ENCODE measurements at regions not wholly inside any gene's neighbourhood (a gene's known extent, or its start where the extent isn't known, plus 50 kb on each side); places are given as distances from the start of the nearest gene placed in this dataset.
"Not testable (repeated sequence)": the region's sequence is repeated elsewhere in the genome, so short reads cannot be mapped to it uniquely, and the experiment has no call there.

DNA sequence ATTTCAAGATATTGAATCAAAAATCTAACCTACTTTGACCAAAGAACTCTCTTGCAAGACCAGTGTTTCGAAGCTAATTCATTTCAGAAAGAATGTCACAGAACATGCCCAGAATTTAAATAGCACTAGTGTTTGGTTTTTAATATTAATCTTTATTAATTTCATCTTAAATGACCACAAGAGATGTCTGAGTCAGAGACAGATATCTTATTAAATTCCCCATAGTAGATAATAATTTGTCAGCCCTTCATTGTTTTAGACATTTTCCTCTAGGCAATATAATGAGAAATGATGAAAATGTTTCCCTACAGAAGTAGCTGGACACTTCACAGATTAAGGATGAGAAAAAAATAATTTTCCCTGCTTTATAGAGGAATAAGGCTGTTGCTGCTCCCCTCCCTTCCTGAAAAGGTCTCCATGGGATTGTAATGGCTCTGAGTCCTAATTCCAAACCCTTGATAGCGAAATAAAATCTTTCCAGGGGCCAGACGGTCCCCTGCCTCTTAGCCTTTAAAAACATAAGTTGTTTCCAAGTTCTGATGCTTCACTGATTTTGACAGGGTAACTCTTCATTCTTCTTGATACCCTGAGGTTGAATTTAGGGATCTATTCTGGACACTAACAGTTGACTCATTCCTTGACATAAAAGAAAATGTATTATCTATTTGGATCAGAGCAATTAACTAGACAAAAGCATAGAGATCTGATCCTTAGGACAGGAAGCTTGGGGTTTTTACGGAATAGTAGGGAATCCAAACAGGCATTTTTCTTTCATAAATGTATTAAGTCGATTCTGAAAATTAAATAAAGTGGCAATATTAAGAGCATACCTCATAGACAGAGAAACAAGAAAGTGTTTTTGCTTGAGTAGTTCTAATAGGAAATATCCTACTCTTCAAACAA, 820.8 kb downstream of the BRINP3 start:
- DNase-seq (ENCODE audit: low read depth, low spot score) = no peak
- H3K4me3 ChIP-seq (ENCODE audit: low read length) = no peak overlapping the region

GRCh38 chr1:189657715-189658114, 819.9 kb downstream of the BRINP3 start:
- no peak for DNase-seq (ENCODE audit: low read depth, low spot score)
- no peak overlapping the region for H3K4me3 ChIP-seq (ENCODE audit: low read length)

- no peak for DNase-seq (ENCODE audit: low read depth, low spot score)
- no peak overlapping the region for H3K4me3 ChIP-seq (ENCODE audit: low read length)
Measured at GRCh38 chr1:189658381-189658780, 819.3 kb downstream of the BRINP3 start.

GRCh38 chr1:189659731-189660130, 817.9 kb downstream of the BRINP3 start:
- no peak for DNase-seq (ENCODE audit: low read depth, low spot score)
- no peak overlapping the region for H3K4me3 ChIP-seq (ENCODE audit: low read length)

DNA sequence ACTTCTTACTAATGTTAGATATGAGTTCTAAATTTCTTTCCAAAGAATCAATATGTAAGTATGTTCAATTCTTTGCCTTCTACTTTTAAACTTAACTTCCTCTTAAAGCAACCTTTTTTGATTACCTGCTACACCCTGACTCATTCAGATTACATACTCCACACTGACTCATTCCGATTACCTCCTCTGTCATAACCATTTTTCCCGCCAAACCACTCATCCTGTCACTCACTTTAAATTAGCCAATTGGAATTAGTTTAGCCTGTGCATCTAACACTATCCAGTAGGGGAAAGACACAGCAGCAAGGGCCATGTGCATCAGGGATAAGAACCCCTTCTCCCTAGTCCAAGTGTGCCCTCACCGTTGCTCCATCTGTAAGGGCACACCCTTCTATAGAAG, 815.5 kb downstream of the BRINP3 start:
- DNase-seq (ENCODE audit: low read depth, low spot score) = no peak

DNA sequence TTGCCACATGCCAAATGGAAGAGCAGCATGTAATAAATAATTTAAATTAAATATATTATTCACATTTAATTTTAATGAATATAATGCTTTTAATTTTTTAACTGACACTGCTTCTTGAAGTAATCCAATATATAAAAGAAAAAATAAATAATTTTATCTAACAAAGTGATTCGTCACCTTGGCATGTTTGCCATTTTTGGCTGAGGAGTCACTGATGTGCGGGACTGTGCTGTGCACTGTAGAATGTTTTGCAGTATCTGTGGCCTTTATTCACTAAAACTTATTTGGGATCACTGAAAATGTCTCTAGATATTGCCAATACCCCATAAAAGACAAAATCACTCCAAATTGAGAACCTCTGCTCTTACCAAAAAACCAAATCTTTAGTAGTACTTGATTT, 807.8 kb downstream of the BRINP3 start:
- no peak overlapping the region for H3K4me3 ChIP-seq (ENCODE audit: low read length)
- no peak for DNase-seq (ENCODE audit: low read depth, low spot score)

More for the DNA sequence above, 815.5 kb downstream of the BRINP3 start:
- no peak overlapping the region for H3K4me3 ChIP-seq (ENCODE audit: low read length)

DNA sequence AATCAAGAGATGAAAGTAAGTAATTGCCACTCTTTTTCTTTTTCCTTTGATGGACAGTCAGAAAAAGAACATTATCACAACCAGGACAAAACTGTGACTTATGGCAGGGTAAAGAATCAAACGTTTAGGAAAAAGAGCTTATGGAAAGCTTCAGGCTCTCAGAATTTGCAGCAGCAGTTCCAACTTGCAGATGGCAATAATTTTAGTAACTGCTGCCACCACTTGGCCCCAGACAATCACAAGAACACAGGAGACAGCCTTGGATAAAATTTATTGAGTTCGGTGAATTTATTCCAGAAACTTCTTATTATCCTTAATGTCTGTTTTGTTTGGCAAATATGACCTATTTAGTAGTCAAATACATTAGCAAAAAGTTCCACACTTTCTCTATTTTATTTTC, 804.4 kb downstream of the BRINP3 start:
- no peak overlapping the region for H3K4me3 ChIP-seq (ENCODE audit: low read length)
- DNase-seq (ENCODE audit: low read depth, low spot score) = no peak

DNA sequence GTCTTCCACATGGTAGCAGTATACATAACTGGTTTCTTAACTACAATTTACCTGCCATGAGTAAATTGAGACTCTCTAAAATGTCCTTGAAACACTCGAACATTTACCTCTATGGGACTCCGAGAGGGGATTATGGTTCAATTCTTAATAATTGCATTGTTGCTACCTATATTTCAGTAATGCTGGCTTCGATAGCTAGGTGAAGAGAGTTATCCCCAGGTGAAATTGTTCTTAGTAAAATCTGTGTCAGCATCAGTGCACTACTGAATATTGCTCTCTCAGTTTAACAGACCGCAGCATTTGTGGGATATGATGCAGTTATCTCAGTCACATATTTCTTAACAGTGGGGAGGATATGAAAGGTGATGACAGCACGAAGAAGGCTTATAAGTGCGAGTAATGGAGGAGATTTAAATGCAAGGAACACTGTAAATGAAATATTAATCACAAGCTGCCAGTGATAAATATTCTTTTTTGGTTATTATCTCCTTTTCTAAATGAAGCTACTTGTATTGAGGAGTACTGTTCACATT, 801.9 kb downstream of the BRINP3 start:
- no peak for DNase-seq (ENCODE audit: low read depth, low spot score)

DNA sequence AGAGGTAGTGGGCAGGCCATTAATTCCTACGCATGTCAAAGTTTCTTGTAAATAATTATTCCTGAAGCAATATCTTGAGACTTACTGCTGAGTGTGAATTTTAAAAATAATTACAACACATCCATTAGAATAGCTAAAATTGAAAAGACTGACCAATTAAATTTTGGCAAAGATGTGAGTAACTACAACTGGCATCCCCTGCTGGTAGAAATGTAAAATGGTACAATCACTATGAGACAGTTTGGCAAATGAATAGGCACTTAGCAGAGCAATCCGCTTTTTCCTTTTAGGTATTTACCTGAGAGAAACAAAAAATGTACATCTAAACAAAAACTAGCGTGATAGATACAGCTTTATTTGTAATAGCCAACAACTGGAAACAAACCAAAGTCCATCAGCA, 798.9 kb downstream of the BRINP3 start:
- no peak overlapping the region for H3K4me3 ChIP-seq (ENCODE audit: low read length)
- DNase-seq (ENCODE audit: low read depth, low spot score) = no peak

More for the DNA sequence above, 801.9 kb downstream of the BRINP3 start:
- H3K4me3 ChIP-seq (ENCODE audit: low read length) = no peak overlapping the region

DNA sequence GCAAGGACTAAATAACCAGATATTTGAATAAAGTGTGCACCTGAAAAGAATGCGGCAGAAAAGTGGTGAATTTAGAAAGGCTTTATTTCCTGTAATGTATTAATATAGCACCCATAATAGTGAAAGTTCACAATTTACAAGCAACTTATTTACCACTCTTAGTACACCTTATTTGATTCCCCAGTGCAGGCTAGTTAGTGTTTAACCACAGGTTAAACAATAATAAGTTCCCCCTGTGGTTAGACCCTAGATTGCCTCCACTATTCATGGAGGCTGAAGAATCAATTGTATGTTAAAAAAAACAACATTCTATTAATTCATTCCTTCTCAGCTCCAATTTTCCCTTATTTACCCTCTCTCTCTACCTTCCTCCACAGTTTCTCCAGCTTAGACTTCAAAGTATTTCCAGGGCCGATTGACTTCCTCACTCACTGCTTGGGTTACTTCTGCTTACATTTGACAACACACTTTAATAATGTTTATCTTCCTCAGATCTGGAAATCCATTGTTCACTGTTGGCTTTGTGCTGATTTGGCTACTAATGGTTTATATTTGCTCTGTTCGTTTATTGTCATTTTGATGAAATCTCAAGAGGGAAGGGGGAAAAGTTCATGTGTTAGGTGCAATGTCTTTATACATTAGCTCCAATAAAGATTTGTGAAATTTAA, 796.3 kb downstream of the BRINP3 start:
- no peak for DNase-seq (ENCODE audit: low read depth, low spot score)
- H3K4me3 ChIP-seq (ENCODE audit: low read length) = no peak overlapping the region

DNA sequence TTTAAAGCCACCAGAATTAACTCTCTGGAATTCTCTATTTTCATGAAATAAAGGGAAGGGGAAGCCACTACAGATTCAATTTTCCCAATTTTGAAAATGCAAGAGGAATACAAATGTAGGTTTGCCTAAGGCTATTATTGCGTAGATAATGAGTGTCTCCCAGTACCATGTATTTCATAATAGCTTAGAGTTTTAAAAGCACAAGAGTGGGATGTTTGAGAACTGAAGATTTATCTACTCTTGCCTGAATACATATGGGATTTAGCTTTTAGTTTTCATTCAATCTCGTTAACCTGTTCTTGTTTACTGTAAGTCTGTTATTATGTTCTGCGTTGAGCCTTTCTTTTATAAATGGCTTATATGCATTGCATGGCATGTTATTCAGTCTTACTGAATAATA, 795.1 kb downstream of the BRINP3 start:
- no peak for DNase-seq (ENCODE audit: low read depth, low spot score)
- H3K4me3 ChIP-seq (ENCODE audit: low read length) = no peak overlapping the region

DNA sequence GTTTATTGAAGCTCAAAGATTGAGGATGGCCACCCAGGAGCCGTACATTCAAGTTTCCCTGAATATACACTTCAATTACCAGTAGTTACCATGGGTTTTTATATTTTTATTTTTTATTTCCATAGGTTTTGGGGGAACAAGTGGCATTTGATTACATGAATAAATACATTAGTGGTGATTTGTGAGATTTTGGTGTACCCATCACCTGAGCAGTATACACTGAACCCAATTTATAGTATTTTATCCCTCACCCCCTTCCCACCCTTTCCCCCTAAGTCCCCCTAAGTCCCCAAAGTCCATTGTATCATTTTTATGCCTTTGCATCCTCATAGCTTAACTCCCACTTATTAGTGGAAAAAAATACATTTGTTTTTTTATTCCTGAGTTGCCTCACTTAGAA, 791.4 kb downstream of the BRINP3 start:
- no peak for DNase-seq (ENCODE audit: low read depth, low spot score)
- no peak overlapping the region for H3K4me3 ChIP-seq (ENCODE audit: low read length)

DNA sequence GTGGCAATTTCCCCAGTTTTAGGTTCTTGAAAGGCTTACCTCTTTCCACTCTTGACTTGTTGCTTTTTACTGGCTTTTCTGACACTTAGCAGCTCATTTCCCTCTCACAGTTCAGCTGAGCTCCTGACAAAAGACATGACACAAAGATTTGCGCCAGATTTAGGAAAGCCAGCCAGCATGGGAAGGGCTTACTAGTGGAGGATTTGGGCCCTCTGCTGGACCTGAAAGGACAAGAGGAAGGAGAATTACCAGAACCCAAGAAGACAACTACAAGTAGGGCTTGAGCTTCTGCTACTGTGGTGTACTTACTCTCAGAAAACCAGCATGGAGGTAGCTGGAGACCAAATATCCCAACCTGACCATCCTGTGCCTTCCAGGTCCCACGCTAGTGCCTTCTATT, 784.5 kb downstream of the BRINP3 start:
- no peak overlapping the region for H3K4me3 ChIP-seq (ENCODE audit: low read length)
- DNase-seq (ENCODE audit: low read depth, low spot score) = no peak

GRCh38 chr1:189696297-189696696, 781.4 kb downstream of the BRINP3 start:
- H3K4me3 ChIP-seq (ENCODE audit: low read length) = no peak overlapping the region
- DNase-seq (ENCODE audit: low read depth, low spot score) = no peak

- DNase-seq (ENCODE audit: low read depth, low spot score) = no peak
- no peak overlapping the region for H3K4me3 ChIP-seq (ENCODE audit: low read length)
Measured at GRCh38 chr1:189697113-189697512, 780.6 kb downstream of the BRINP3 start.

DNA sequence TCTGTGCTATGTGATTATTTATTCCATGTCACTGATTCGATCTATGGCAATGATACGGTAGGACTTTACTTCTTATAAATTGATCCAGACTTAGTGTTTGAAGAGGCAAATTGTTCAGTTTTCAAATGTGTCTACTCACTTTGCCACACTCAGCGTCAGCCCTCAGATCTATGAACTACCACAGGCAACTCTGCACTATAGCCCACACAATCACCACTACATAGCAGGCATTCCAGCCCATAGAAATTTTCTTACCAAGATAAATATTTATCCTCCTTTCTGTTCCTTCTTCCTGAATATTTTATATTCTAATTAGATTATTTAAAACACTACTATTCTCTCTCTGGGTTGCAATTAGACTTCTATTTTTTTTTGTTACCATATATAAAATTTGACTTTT, 776.1 kb downstream of the BRINP3 start:
- no peak overlapping the region for H3K4me3 ChIP-seq (ENCODE audit: low read length)
- DNase-seq (ENCODE audit: low read depth, low spot score) = no peak

DNA sequence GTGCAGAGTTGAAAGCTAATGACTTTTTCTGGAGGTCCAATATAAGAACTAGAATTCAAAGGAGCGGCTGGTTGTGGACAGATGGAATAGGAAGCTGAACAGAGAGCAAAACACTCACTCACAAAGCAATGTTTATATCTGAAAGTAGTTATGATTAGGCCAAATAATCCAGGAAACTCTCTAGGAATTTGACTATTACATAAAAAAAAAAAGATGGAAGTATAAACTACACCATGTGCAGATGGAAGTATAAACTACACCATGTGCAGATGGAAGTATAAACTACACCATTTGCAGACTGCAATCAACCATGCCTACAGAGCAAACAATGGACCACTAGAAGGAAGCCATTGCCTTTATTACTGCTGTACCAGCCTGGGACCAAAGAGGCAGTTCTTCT, 771.1 kb downstream of the BRINP3 start:
- DNase-seq (ENCODE audit: low read depth, low spot score) = no peak
- no peak overlapping the region for H3K4me3 ChIP-seq (ENCODE audit: low read length)

GRCh38 chr1:189708674-189709073, 769.0 kb downstream of the BRINP3 start:
- H3K4me3 ChIP-seq (ENCODE audit: low read length) = no peak overlapping the region
- no peak for DNase-seq (ENCODE audit: low read depth, low spot score)

GRCh38 chr1:189718147-189718795, 759.4 kb downstream of the BRINP3 start:
- H3K4me3 ChIP-seq (ENCODE audit: low read length); DNase-seq (ENCODE audit: low read depth, low spot score): not testable (repeated sequence)

DNA sequence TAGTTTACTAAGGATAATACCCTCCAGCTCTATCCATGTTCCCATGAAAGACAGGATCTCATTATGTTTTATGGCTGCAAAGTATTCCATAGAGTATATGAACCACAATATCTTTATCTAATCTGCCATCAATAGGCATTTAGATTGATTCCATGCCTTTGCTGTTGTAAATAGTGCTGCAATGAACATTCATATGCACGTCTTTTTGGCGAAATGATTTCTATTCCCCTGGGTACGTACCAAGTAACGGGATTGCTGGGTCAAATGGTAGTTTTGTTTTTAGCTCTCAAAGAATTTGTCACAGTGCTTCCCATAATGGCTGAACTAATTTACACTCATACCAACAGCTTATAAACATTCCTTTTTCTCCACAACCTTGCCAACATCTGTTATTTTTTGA, 750.9 kb downstream of the BRINP3 start:
- no peak for DNase-seq (ENCODE audit: low read depth, low spot score)
- no peak overlapping the region for H3K4me3 ChIP-seq (ENCODE audit: low read length)
